Right cardiac atrium (tissue), 5 donors: ENCODE measurements at regions not wholly inside any gene's neighbourhood (a gene's known extent, or its start where the extent isn't known, plus 50 kb on each side); places are given as distances from the start of the nearest gene placed in this dataset.
A peak's percentile ranks its signal among the peaks of the same experiment; 100 is the strongest.

ENCODE experiments used
- ATAC-seq, 2 donors: fragments of 200-7000 bp; cut with Tn5 transposase; one replicate each; pipeline versions ENCODE4 v1.8.0 to v1.9.1; 2020; ENCODE audit warnings: moderate library complexity in 2 of 2, mild to moderate bottlenecking in 1 of 2
- DNase-seq, 3 donors: peaks; one replicate each; pipeline ENCODE4 v3.0.0-alpha.2; 2020
- H3K27ac ChIP-seq: one replicate; pipeline ENCODE4 v1.5.1; 2013; ENCODE audit warnings: mild to moderate bottlenecking, low read length, control low read depth, moderate library complexity
- H3K27me3 ChIP-seq: one replicate; pipeline ENCODE4 v1.6.1; 2013; ENCODE audit not compliant: control insufficient read depth, insufficient read depth
- H3K4me1 ChIP-seq: one replicate; pipeline ENCODE4 v1.6.1; 2013; ENCODE audit warnings: low read length; ENCODE audit not compliant: control insufficient read depth, insufficient read depth
- H3K4me3 ChIP-seq: one replicate; pipeline ENCODE4 v1.5.1; 2013; ENCODE audit warnings: low read length, control low read depth
- H3K9me3 ChIP-seq: one replicate; pipeline ENCODE4 v1.6.1; 2013; ENCODE audit warnings: low read length; ENCODE audit not compliant: control insufficient read depth
- WGBS: extraction: QIAGEN DNeasy Blood & Tissue Kit; methylation state at CpG from one replicate; pipeline ENCODE4 v1.1.7; 2013; 5-methylcytosine and 5-hydroxymethylcytosine counted together
- intact Hi-C, 4 donors: fragments of 100-400 bp; cut with DNase I; formaldehyde crosslinking; loops; one replicate each; pipeline versions ENCODE4 v1.11.0 to v1.14.0; 2022 to 2023
- donor health status: healthy with polysubstance abuse.
- donor health status: DM: no; HTN: yes; CAD: no.
- donor health status: DM: no; HTN: no; CAD: no.
- donor health status: DM: no; HTN: yes; CAD: no; lungs with severe emphysema.
- donor health status: DM: yes; HTN: yes; CAD: no.

- Histone ChIP-seq H3K27ac (no peak overlapping the region), H3K27me3 (no peaks in the 10 kb centered on the region), H3K4me1 (no peaks in the 10 kb centered on the region), H3K9me3 (no peaks in the 10 kb centered on the region), H3K4me3 (no peak overlapping the region)
- 72% methylated on average over 3 of the region's 3 CpGs for WGBS
- ATAC-seq, result no peak
- DNase-seq, result no peak
- intact Hi-C loops, result no loop called here
These were observed 132.0 kb upstream of the SVIL start for GRCh38 chr10:29766753-29767152.

- H3K9me3 ChIP-seq, result no peaks in the 10 kb centered on the region
- intact Hi-C loops, result no loop called here
- WGBS, result 61% methylated on average over 2 of the region's 2 CpGs
- H3K4me3 ChIP-seq, result no peak overlapping the region
- H3K27me3 ChIP-seq, result no peaks in the 10 kb centered on the region
- H3K4me1 ChIP-seq, result no peaks in the 10 kb centered on the region
- DNase-seq (no peak), ATAC-seq (peak; percentile 65 to 87)
- no peak overlapping the region for H3K27ac ChIP-seq
These were observed 130.6 kb upstream of the SVIL start for GRCh38 chr10:29765330-29765729.

DNA sequence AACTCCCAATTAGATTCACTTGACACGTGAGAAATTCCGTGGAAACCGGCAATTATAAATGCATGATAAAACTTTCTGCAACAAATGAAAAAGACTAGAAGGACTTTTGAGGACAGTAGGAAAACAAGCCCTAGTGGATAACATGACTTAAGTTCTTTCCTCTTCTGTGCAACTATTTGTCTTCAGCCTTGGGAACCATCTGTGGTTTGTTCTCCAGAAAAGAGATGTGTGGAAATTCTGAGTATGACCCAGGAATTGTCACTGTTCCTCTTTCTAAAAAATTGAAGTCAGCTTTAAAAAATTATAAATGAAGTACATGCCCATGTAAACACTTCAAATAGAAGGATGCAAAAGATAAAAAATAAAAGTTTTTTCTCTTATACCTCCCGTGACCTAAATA, 128.6 kb upstream of the SVIL start:
- no peak overlapping the region for H3K27ac ChIP-seq
- H3K4me1 ChIP-seq, result no peaks in the 10 kb centered on the region
- DNase-seq, result no peak
- no peaks in the 10 kb centered on the region for H3K9me3 ChIP-seq
- no peak for ATAC-seq
- no peak overlapping the region for H3K4me3 ChIP-seq
- no peaks in the 10 kb centered on the region for H3K27me3 ChIP-seq
- intact Hi-C loops, result no loop called here
- WGBS, result 79% methylated on average over 4 of the region's 4 CpGs

GRCh38 chr10:29761916-29762315, 127.1 kb upstream of the SVIL start:
- ATAC-seq, result no peak
- no peaks in the 10 kb centered on the region for H3K27me3 ChIP-seq
- intact Hi-C loops, result no loop called here

GRCh38 chr10:29760138-29760900, 125.5 kb upstream of the SVIL start:
- Histone ChIP-seq H3K4me1 (no peaks in the 10 kb centered on the region), H3K27ac (no peak overlapping the region), H3K4me3 (no peak overlapping the region), H3K9me3 (no peaks in the 10 kb centered on the region), H3K27me3 (no peaks in the 10 kb centered on the region)
- ATAC-seq (no peak), DNase-seq (no peak)
- 81% methylated on average over 4 of the region's 4 CpGs for WGBS
- intact Hi-C loops, result no loop called here

More at GRCh38 chr10:29761916-29762315, 127.1 kb upstream of the SVIL start:
- Histone ChIP-seq H3K4me3 (no peak overlapping the region), H3K9me3 (no peaks in the 10 kb centered on the region), H3K27ac (no peak overlapping the region), H3K4me1 (no peaks in the 10 kb centered on the region)
- DNase-seq, result no peak
- 96% methylated on average over 5 of the region's 5 CpGs for WGBS

- no peak overlapping the region for H3K4me3 ChIP-seq
These were observed 123.0 kb upstream of the SVIL start for GRCh38 chr10:29757551-29758297.

DNA sequence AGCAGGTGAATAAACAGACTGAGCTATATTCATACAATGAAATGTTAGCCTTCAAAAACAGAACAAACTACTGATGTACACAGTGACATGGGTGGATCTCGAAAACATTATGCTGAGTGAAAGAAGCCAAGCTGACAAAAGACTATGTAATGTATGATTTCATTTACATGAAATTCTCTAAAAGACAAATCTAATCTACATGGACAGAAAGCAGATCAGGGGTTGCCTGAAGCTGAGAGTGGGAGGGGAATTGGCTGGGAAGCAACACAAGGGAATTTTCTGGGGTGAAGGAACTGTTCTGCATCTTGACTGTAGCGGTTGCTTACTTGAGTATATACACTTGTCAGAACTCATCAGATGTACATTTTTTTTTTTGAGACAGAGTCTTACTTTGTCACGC, 121.7 kb upstream of the SVIL start:
- DNase-seq (no peak), ATAC-seq (no peak)
- intact Hi-C loops, result no loop called here
- no peaks in the 10 kb centered on the region for H3K9me3 ChIP-seq
- no peaks in the 10 kb centered on the region for H3K27me3 ChIP-seq
- no peak overlapping the region for H3K4me3 ChIP-seq
- H3K4me1 ChIP-seq, result no peaks in the 10 kb centered on the region
- no peak overlapping the region for H3K27ac ChIP-seq
- 72% methylated on average over 3 of the region's 3 CpGs for WGBS

More at GRCh38 chr10:29757551-29758297, 123.0 kb upstream of the SVIL start:
- no peaks in the 10 kb centered on the region for H3K27me3 ChIP-seq
- DNase-seq (no peak), ATAC-seq (peak in 1 of 2 donors; percentile 39)
- H3K27ac ChIP-seq, result no peak overlapping the region
- WGBS, result 79% methylated on average over 9 of the region's 9 CpGs
- no peaks in the 10 kb centered on the region for H3K4me1 ChIP-seq
- no peaks in the 10 kb centered on the region for H3K9me3 ChIP-seq
- intact Hi-C loops, result no loop called here

GRCh38 chr10:29753283-29753682, 118.5 kb upstream of the SVIL start:
- DNase-seq, result no peak
- H3K27me3 ChIP-seq, result no peaks in the 10 kb centered on the region
- no peaks in the 10 kb centered on the region for H3K4me1 ChIP-seq
- H3K9me3 ChIP-seq, result no peaks in the 10 kb centered on the region
- no peak overlapping the region for H3K4me3 ChIP-seq
- WGBS, result 96% methylated on average over 7 of the region's 7 CpGs
- intact Hi-C loops, result no loop called here
- ATAC-seq, result no peak
- no peak overlapping the region for H3K27ac ChIP-seq

DNA sequence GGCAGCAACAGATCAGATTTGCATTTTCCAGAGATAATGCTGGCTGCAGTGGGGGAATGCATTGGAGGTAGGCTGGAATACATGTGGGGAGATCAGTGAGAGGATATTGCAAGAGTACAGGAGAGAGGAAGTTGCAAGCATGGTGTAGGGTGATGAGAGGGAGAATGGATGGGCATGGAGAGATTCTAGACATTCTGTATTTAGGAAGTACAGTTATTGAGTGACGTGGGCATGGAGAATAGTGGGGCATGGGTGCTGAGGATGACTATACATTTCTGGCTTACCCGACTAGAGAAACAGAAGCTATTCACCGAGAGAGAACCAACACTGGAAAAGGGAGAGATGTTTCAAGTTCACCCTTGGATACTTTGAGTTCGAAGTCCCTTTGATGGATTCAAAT, 116.9 kb upstream of the SVIL start:
- DNase-seq, result no peak
- Histone ChIP-seq H3K9me3 (no peaks in the 10 kb centered on the region), H3K4me3 (no peak overlapping the region), H3K4me1 (no peaks in the 10 kb centered on the region), H3K27ac (no peak overlapping the region), H3K27me3 (no peaks in the 10 kb centered on the region)
- intact Hi-C loops, result no loop called here
- ATAC-seq, result no peak
- 86% methylated on average over 4 of the region's 4 CpGs for whole genome bisulfite sequencing

DNA sequence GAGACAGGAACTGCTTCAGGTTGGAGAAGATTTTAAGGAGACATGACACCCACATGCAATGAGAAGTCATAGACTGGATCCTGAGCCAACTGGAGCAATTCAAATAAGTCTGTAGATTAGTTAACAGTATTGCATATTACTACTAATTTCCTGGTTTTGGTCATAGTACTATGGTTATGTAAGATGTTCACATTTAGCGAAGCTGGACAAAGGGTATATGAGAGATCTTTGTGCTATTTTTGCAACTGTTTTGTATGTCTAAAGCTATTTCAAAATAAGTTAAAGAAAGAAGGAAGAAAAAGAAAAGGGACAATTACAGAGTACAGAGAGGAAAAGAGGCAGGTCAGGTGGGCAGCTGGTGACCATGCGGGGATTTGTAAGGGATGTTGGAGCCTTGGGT, 116.5 kb upstream of the SVIL start:
- Histone ChIP-seq H3K4me1 (peaks cover 3% of the 10 kb centered on the region), H3K27me3 (no peaks in the 10 kb centered on the region), H3K4me3 (no peak overlapping the region), H3K9me3 (no peaks in the 10 kb centered on the region), H3K27ac (no peak overlapping the region)
- ATAC-seq, result no peak
- intact Hi-C loops, result no loop called here
- DNase-seq, result no peak
- 86% methylated on average over 2 of the region's 2 CpGs for WGBS

- no peaks in the 10 kb centered on the region for H3K9me3 ChIP-seq
- peaks cover 3% of the 10 kb centered on the region for H3K4me1 ChIP-seq
- no peak overlapping the region for H3K27ac ChIP-seq
- 94% methylated on average over 3 of the region's 3 CpGs for WGBS
- DNase-seq (no peak), ATAC-seq (no peak)
- no peaks in the 10 kb centered on the region for H3K27me3 ChIP-seq
- intact Hi-C loops, result no loop called here
- no peak overlapping the region for H3K4me3 ChIP-seq
These were observed 114.4 kb upstream of the SVIL start for GRCh38 chr10:29749150-29749549.
